NCI-H748 (cell line): ENCODE measurements at regions not wholly inside any gene's neighbourhood (a gene's known extent, or its start where the extent isn't known, plus 50 kb on each side); places are given as distances from the start of the nearest gene placed in this dataset.

ENCODE experiments used
- DNase-seq: peaks from one replicate; lab custom pipeline; 2025; ENCODE audit not compliant: unreplicated experiment; lab: John Stamatoyannopoulos, UW

DNA sequence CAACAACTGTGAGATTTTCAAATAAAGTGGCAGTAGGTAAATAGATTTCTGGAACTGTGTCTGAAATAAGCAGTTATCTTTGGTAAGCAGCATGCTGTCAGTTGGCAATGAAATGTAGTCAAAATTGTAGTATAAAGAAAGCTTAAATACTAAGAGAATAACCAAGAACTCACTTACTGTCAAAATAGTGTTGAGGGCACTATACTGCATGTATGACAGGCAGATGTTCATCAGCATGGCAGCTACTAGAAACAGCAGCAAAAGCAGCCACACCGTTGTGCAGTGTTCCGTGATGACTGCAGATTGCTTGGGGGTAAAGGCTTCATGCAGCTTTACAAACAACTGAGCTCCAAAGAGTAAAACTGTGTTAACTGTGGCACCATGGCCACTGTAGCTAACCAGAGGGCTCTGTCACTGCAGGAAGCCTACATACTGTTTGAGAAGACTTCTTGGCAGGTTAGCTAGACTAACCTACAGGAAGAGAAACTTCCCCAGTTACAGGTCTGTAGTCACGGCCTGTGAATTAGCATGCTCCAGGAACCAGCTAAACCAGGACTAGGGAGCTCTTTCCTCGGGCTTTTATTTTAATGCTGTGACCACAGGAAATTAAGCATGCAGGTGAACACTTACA is 459.7 kb downstream of the TBL1XR1 start:
- no peak for DNase-seq

DNA sequence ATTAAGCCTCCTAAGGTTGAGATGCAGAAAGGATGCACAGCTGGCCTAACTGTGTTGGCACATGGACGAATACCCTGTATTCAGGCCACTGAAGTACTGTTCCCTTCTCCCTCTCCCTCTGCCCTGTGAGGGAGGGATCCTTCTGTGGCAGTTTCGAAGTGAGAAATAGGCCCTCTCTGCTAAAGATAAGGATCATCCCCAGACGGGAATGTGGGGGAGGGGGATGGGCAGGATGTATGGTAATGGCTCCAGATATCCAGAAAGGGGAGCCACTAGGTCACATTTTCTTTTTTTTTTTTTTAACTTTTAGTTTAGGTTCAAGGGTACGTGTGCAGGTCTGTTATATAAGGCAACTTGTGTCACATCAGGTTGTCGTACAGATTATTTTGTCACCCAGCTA is 463.1 kb downstream of the TBL1XR1 start:
- DNase-seq, result no peak

DNA sequence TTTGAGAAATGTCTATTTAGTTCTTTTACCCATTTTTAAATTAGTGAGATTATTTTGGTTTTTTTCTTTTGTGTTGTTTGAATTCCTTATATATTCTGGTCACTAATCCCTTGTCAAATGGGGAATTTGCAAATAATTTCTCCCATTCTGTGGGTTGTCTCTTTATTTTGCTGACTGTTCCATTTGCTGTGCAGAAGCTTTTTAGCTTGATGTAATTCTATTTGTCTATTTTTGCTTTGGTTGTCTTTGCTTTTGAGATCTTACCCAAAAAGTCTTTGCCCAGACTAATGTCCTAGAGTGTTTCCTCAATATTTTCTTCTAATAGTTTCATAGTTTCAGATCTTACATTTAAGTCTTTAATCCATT is 472.9 kb downstream of the TBL1XR1 start:
- DNase-seq, result no peak

DNA sequence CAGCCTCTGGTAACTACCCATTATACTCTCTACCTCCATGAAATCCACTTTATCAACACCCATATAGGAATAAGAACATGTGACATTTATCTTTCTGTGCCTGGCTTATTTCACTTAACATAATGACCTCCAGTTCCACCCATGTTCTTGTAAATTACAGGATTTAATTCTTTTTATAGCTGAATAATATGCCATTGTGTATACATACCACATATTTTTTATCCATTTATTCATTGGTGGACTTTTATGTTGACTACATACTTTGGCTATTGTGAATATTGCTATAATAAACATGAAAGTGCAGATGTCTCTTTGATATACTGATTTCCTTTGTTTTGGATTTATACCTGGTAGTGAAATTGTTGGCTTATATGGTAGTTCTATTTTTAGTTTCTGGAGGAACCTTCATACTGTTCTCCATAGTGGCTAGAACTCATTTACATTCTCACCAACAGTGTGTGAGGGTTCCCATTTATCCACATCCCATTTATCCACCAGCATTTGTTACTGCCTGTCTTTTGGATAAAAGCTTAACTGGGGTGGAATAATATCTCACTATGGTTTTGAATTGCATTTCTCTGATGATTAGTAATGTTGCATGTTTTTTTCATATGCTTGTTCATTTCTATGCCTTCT is 473.4 kb downstream of the TBL1XR1 start:
- no peak for DNase-seq

DNA sequence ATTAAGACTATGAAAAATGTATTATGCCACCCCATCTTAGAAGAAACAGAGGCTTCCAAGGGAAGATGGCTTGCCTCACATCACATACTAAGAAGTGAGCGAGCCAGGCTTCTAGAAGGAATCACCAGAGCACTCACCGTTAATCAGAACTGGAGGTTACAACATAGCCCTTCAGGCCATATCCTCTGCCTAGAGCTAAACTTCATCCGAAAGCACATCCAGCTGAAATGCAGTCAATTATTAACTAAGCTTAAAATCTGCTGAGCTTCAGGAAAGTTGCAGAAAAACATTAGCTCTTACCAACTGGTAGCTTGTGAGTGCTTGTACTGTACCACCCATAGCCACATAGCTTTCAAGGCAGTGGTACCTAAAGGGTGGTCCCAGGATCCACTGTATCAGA is 483.2 kb downstream of the TBL1XR1 start:
- no peak for DNase-seq

DNA sequence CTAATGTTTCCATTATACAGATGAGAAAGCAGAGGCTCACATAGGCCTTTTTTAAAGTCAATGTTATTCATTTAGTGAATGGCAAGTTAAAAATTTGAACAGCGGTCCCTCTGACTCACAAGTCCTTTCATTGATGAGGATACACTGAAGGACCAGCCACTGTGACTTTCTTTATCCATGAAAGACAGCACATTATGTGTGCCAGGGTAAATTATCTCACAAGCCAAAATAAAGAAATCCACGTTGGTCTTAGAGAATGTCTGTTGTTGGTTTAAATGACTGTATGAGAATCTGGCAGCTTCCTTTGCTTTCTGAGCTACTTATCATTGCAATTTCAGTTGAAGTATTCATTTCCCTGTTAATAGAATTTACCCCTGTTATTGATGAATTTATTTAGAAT is 485.1 kb downstream of the TBL1XR1 start:
- DNase-seq, result no peak

DNA sequence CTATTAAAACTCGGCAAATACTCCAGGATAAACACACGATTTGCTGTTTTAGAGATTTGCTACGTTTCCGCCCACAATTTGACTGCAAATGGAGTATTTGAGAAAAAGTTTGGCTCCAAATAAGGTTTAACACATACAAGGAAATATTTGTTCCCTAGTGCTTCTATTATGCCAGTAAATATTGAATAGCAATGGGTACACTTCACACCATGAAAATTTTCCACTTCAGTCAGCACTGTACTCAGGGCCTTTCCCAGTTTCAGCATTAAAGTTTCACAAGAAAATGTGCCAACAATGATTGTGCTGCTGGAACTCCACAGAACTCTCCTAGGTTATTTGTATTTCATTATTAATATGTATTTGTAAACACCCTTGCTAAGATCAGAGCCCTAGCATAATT is 498.0 kb downstream of the TBL1XR1 start:
- DNase-seq, result no peak

DNA sequence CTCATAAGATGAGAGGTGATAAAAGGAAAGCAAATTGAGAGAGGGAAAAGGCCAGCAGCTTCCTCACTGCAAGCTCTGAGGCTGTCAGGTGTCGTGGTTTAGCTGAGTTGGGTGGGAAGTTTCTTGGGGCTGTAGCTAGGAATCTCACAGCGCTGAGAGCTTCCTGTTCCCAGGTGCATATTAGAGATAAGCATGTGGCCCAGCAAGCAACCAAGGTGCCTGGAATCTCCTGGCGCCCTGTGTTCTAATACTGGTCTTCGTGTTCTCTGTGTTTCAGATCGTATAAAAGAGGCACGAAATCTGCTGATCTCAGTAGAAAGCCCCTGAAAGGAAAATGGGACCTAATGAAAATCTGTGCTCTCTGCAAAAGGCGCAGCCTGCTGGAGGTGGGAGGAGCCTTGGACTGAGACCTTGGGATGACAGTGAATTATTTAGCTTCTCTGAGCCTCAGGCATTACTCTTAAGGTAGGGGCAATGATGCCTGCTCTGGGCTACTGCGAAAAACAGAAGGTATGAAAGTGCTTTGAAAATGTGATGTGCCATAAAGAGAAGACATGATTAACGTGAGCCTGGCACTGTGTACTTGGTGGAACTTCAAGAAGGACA is 499.9 kb downstream of the TBL1XR1 start:
- DNase-seq, result no peak

DNA sequence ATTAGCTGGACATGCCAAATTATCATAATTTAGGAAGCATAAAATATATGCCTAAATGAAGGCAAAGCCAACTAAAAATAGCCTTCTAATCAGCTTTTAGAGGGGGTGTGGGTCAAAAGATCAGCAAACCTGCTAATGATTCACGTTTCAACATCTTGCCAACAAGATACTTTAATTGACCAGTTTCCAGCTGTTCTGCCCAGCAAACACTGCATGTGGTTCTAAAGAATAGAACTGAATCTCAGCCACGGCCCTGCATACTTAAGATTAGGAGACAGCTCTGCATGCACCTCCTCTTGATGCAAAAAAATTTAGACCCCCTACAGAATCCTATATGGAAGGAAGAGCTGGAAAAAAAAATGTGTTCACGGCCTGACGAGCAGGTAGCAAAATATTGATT is 500.5 kb downstream of the TBL1XR1 start:
- no peak for DNase-seq

DNA sequence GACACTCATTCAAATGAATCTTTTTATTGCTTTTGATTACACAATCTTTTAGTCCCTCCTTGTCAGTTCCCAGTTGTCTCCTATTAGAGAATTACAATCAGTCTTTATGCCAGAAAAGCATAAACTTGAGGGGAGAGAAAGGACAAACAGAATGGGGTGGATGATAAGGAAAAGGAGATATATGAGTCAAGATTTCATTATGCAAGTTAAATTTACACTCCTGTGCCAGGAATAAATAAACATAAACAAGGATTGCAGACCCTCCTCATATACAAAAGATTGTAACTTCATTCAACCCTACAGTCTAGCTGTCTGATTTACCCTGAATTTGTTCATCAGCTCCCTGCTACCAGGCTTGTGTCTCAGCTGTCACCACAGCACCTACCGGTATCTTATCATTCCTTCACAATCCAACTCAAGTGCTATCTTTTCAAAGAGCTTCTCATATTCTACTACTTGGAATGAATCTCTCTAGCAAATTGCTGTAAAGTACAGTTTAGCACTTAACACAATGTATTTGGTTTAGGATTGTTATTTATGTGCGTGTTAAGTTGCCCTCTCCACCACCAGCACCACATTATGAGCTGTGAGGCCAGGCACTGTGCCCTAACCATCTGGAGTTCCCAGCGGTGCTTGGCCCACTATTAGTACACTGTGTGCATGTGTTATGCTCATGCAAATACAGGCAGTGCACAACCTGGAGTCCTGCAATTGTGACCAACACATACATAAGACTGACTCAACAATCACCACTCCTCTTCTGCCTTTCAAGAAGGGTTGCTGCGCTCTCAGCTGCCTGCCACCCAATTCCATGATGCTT is 504.1 kb downstream of the TBL1XR1 start:
- DNase-seq, result no peak

DNA sequence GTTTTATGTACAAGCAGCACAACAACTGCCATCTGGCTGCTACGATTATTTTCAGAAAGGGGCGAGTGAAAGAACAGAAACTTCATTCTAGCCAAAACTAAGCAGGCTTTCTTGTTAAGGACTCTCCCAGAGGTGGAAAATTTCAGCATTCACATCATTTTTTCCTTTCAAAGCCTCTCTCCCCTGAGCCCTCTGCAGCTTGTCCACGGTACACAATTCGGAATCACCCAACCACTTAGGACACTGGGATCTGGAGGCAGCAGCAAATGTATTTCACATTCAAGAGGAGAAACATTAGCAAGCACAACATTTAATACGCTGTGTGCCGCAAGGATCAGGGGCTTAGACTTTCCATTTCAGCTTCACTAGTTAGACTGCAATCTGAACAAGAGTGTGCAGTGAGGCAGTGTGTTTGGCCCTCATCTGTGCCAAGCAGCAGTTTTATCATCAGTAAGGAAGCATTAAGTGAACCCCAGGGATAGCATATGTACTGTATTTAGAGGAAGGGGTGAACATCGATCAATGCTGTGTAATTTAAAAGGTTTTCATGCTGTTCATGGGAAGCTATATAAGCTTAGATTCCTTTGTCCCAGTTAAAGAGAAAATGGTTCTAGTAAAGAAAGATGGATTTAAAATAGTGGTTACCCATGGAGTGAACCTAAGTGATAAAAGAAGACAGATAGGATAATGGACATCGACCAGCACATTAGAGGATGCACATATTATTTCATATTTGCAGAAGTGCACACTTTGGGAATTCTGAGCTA is 504.9 kb downstream of the TBL1XR1 start:
- no peak for DNase-seq

DNA sequence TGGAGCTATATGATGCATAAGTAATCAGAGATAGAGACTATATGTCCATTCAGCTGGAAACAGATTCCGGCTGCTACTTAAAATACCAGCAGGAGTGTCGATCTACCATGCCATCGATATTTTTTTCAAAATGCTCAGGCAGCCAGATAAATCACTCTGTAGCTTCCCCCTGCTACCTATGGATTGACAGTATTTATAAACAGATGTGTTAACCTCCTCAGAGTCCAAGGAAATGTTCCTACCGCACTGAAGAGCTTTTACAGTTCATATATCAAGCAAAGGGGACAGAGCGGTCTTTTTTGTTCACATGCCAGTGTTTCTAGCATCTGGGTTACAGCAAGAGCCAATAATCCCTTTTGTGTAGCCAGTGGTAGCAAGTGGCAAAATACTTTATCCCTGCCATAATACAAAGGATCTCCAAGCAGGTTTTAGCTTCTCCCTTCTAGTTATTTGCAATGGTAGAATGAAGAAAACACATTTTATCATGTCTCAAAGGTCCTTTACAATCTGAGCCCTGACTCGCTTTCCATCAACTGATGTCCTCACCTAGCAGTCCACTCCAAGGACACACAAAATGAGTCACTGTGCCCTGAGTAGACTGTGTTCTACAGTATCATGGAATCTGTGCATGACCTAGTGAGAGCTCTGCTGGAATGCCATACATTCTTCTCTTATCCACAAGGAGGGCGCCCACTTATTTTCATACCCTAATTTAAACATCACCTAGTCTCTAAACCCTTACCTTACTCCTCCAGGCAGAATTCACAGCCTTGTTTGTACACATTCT is 507.0 kb downstream of the TBL1XR1 start:
- no peak for DNase-seq

DNA sequence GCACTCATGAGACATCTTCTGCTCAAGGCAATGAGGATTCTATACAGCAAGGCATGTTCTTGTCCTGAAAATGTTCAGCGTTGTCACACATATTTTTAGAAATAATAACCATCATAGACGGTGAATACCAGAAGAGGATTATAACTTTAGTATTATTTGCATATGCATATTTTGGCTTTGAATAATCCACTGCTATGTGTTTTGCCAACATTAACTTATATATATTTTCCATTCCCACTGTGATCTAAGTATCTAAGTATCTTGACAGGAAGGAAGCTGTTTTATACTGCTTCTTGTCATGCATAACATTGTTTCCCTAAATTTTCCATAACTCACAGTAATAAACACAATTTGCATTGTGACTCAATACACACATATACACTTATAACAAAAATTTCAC is 509.5 kb downstream of the TBL1XR1 start:
- no peak for DNase-seq

DNA sequence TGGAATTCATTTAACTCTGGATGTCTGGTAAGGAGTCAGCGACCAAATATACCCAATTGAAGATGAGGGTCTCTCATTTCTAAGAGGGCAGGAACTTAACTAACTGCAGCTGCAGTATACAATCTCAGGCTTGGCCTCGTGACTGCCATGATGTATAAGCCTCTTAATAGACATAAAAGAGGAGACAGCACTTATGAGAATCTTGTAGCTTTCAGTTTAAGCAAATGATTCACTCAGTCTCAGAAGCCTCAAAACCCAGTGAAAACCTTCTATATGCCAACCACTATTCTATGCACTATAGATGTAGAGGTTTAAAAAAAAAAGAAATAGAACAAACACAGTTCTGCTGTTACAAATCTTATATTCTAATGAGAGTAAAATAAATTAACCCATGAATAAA is 513.9 kb downstream of the TBL1XR1 start:
- DNase-seq, result no peak

DNA sequence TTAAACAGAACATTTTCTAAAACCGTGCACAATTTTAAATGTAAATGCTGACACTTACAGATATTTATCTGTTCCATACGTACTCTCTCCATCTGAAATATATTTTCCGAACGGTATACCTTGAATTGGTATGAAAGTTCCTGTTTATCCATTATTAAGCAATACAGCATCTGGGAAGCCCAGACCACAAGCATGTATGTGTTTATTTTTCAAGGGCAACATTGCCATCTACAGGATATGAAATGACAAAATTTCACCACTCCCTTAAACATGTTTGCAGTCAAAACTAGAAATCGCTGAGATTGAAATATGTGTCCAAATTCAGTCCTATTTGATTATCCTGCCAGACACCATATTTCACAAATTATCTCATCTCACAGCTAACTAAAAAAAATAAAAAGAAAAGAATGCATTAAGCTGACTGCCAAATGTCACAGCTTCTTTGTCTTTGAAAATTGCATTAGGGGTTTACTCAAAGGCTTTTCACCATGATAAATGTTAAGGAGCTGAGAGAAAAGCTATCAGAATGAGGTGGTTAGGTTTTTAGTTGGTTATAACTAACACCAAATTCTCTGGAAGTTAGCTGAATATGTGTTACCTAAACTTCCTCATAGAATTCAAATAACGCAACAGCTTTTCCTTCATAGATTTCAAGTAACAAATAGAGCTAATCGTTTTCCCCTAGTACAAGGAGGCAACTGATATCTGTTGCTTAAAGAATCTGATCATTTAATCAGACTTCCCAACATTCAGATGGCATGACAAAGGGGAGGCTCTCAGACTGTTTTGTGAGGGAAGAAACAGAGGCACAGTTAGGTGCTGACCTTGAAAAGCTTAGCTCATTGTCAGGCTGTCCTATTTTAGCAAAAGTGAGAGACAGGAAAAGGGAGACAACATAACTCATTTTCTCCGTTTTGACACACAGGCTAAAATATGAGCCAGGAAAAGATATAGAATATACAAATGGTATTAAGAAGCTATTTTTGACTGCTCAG is 533.1 kb downstream of the TBL1XR1 start:
- peak; percentile 81 for DNase-seq

DNA sequence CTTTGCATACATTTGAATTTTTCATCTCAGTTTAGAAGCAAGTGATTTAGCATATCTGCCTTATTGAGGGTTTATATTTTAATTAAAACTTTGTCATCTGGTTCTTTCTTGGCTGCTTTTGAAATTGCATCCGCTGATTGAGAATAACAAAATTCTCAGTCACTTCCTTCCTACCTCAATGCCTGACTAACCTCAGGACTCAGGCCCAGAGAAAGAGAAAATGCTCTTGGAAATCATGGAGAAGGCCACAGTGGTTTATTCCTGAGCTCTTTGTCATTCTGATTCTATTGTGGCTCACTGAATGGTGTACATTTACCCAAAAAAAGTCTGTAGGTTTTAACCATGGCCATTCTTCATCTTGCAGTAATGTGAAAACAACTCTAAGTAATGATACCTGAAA is 533.9 kb downstream of the TBL1XR1 start:
- peak; percentile 39 for DNase-seq

DNA sequence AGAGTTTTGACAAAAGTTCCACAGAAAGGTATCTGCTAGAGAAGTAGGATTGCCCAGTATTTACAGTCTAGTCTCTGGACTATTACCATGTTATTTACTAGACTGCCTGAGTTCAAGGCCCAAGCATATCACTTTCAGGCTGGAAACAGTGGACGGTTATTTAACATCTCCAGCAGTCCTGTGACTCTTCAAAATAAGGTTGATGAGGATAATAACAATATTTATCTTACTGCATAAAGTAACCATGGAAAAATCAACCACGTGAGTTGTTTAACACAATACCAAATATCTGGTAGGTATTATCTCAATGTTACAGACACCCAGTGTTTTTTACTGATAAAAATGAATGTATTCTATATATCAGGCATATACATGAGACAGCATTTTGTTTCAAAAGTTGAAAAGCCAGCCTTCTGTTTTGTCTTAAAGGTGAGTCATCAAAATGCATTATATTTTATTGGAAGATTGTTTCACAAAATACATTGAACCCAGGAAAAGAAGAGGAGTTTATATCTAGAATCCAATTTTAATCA is 535.8 kb downstream of the TBL1XR1 start:
- no peak for DNase-seq

DNA sequence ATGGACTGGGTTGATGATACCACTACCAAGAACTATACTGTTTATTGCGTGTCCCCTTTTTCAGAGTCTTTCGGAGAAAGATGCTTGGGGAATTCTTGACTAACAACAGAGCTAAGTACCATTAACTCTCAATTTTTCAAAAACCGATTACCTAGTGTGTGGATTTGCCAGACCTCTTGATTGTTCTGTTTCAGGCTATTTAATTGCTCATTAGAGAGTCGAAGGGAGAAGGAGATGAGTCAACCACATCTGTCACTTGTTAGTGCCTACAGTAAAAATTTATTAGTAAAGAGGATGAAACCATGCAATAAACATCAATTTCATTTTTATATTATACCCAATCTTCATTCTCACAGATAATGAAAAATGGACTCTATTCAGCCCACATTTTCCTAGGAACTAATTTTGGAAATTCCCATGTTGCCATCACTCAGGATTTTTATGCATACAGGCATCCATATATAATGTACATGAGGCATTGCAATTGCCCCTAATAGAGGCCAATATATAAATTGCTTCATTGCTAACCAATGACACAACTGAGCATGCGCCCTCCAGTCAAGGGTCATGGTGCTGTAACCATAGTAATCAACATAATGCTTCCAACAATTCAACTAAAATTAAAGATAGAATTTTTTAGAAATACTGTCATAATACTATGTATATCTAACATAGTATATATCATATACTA is 541.7 kb downstream of the TBL1XR1 start:
- peak; percentile 15 for DNase-seq
